ENCODE measurements at regions not wholly inside any gene's neighbourhood (a gene's known extent, or its start where the extent isn't known, plus 50 kb on each side); places are given as distances from the start of the nearest gene placed in this dataset.
"Not testable (repeated sequence)": the region's sequence is repeated elsewhere in the genome, so short reads cannot be mapped to it uniquely, and the experiment has no call there.

DNA sequence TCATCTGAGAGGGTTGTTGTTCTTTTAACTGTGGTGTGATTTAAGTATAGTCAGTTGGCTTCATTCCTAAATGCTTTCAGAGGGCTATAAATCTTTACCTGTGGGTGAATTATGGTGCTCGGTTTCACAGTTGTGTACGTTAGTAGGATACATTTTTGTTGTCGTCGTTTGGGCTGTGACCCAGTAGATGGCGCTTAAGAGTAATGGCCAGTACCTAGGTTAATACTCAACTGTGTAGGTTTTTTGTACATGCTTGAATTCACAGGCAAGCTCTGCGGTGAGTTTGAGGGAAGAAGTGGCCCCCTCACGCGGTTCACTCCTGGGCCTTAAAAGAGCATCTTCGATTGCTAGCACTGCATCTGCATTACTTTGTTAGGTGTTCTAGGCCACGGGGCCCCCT is 571.7 kb upstream of the TGIF2LX start:
- DNase-seq; intact Hi-C loops (cut with DNase I): not testable (repeated sequence)

- intact Hi-C loops (cut with DNase I); DNase-seq: not testable (repeated sequence)
Observed at GRCh38 chrX:89369904-89370303, 551.8 kb upstream of the TGIF2LX start.

DNA sequence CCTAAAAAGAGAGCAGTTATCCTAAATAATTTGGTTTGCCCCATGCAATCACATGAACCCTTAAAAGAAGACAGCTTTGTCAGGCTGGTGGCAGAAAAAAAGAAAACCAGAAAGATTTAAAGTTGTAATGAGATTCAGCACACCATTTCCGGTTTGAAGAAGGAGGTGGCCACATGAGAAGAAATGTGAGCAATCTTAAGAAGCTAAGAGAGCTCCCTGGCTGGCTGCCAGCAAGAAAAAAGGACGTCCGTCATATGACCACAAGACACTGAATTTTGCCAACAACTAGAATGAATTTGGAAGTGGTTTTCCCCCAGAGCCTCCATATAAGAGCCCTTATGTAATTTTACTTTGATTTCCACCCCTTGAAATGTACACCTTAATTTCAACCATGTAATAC is 528.7 kb upstream of the TGIF2LX start:
- intact Hi-C loops (cut with DNase I): not testable (repeated sequence)
- peak in 1 of 10 donors; percentile 20 for DNase-seq

DNA sequence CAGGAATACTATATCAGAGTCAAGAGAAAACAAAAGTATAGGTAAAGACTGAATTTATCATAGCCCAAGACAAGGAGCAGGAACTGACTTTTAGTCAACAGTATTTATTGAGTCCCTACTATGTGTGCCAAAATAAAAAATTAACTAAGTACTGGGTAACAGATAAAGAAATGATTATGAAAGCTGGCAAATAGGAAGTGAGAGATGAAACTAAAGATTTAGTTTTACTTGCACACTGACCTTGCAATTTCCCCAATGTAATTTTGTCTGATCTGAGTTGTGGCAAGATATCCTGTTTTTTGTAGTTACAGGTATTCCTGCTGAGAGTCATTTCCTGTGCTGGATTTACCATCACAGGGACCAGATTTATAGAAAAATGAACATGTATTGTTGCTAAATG is 518.9 kb upstream of the TGIF2LX start:
- intact Hi-C loops (cut with DNase I); DNase-seq: not testable (repeated sequence)

- intact Hi-C loops (cut with DNase I); DNase-seq: not testable (repeated sequence)
Observed at GRCh38 chrX:89405148-89405547, 516.6 kb upstream of the TGIF2LX start.

DNA sequence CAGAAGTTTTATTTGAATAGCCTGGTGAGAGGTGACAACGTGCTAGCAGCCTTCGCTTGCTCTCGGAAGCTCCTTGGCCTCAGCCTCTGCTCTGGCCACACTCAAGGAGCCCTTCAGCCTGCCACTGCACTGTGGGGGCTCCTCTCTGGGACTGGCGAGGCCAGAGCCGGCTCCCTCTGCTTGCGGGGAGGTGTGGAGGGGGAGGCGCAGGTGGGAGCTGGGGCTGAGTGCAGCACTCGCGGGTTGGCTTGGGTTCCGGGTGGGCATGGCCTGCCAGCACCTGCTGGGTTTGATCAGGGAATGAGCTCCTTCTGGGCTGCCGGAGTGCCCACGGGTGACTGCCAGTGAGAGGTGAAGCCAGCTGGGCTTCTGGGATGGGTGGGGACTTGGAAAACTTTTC is 504.8 kb upstream of the TGIF2LX start:
- intact Hi-C loops (cut with DNase I): not testable (repeated sequence)
- peak in 3 of 10 donors; percentile 4 to 65 (median 50) for DNase-seq

GRCh38 chrX:89432652-89433231 is 489.0 kb upstream of the TGIF2LX start:
- intact Hi-C loops (cut with DNase I); DNase-seq: not testable (repeated sequence)

Measured in posterior cingulate gyrus (tissue), 11 donors.